ENCODE measurements at regions not wholly inside any gene's neighbourhood (a gene's known extent, or its start where the extent isn't known, plus 50 kb on each side); places are given as distances from the start of the nearest gene placed in this dataset.
"Not testable (repeated sequence)": the region's sequence is repeated elsewhere in the genome, so short reads cannot be mapped to it uniquely, and the experiment has no call there.

DNA sequence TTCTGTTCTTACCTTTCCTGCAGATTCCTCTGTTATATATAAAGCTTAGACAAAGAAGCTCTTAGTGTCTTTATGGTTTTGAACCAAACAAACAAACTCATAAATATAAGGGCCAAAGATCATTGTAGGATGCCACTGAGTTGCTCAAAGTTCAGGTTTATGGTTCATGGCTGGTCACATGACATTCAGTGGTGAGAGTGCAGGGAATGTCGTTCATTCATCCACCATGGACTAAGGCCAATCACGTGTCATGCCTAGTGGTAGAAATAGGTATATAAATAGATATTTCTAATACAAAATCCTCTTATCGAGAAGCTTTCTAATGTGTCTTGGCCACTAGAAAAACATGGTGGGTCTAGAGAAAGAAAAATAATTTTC lies 119.4 kb downstream of the GATA3 start:
- no peak for DNase-seq

DNA sequence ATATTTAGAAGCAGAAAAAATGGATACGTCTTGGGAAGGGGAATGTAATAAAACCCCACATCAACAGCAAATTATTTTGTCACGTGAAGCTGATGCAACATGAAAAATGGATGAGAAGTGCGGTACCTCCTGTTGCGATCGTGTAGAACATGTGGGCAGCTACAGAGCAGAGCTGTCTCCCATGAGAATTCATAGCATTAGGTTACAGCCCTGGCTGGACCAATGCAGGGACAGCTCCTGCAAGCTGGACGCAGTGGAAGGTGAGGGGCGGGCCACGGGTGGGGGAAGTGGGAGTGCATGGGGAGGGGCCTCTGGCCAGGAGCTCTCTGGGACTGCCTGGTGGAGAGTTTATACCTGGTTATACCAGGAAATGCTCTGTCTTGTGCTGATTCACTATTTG lies 120.3 kb downstream of the GATA3 start:
- no peak for DNase-seq

DNA sequence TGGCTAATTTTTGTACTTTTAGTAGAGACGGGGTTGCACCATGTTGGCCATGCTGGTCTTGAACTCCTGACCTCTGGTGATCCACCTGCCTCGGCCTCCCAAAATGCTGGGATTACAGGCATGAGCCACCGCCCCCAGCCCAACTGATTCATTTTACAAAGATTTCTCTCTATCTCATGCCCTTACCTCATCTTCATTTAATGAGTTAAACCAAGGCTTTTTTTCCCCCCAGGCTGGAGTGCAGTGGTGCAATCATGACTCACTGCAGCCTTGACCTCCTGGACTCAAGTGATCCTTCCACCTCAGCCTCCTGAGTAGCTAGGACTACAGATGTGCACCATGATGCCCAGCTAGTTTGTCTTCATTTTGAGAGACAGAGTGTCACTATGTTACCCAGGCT lies 123.0 kb downstream of the GATA3 start:
- DNase-seq: not testable (repeated sequence)

DNA sequence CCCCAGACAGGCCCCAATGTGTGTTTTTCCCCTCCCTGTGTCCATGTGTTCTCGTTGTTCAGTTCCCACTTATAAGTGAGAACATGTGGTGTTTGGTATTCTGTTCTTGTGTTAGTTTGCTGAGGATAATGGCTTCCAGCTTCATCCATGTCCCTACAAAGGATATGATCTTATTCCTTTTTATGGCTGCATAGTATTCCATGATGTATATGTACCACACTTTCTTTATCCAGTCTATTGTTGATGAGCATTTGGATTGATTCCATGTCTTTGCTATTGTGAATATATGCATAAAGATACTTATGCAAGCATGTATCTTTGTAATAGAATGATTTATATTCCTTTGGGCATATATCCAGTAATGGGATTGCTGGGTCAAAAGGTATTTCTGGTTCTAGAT lies 125.3 kb downstream of the GATA3 start:
- DNase-seq: not testable (repeated sequence)

DNA sequence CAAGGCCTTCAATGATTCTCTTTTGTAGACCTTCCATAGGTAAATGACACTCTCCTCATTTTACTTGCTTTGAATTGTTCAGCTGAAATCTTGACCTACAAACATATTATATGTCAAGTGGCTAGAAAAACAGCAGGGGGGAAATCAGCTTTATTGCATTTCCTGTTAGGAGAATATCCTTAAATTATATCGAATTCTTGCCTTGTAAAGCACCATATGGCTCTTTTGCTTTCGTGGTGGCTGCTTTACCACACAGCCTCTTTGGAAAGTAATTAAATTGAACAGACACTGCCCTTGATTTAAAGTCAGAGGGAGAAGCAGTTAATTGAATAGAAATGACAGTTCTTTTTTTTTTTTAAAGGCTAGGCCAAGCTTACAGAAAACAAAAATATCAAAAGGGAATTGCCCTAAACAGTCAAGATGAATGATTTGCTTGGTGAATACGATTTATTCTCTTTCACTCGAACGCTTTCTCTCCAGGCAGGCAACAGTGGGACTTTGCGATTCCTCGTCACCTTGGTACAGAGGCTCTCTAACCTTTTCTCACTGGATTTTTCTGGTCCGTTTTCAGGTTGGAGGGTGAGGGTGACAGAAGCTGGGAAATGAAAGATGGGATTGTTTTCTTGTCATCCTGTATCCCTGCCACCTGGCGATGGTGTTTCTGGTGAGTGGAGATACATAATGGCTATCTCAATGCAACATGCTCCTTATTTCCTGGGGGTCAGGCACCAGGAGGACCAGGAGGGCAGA lies 126.0 kb downstream of the GATA3 start:
- DNase-seq: no peak

GRCh38 chr10:8181496-8182157 lies 127.1 kb downstream of the GATA3 start:
- no peak for DNase-seq

DNA sequence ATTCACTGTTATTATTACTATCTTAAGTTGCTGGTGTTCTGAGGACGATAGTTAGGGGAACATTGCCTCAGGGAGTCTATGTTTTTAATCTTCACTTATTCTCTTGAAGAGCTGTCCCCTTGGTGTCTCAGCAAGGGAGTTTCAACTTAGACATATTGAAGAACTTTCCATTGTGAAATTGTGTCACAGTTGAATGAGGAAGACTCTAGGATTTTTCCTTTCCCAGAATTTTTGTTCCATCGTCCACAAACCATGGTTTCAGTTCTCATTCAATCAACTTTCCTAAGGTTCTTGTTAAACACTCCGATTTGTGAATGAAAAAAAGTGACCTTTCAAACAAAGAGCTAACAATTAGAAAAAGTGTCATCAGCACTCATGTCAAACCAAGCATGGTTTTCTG lies 128.3 kb downstream of the GATA3 start:
- DNase-seq: no peak

GRCh38 chr10:8183241-8183704 lies 128.8 kb downstream of the GATA3 start:
- DNase-seq: no peak

DNA sequence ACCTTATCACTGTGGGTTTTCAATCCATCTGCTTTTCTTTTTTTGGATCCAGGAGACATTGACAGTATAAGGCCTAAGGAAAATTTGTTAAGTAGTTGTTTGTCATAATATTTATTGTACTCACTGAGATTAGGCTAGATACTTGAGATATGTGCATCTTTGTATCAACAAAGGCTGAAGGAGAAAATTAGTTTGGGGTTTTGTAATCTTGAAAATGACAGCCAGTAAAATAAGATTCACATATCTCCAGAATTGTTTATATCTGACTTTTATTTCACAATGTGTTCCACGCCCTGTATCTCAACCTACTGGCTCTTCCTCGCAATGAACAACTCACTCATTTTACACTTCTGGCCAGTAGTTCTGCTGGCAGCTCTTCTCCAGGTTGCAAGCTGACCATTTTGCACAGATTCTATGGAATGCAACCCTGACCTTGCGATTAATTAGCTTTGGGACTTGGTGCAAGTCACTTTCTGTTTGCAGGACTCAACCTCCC lies 132.7 kb downstream of the GATA3 start:
- no peak for DNase-seq

DNA sequence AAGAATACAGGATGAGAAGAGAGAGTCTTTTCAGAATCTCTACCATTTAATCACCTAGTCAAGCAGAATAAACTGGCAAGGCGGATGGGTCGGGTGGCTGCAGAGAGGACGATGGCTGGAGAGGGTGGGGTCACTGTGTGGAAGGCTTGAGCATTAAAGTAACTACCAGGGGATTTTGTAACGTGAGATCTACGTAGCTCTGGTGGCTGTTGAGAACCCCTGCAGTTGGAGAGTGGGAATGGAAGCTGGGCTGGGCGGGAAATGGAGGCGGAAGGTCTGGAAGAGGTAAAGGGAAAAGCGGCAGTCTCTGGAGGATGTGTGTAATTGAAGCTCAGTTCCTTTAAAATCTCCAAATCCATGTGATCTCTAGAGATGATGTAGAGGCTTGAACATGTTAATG lies 135.0 kb downstream of the GATA3 start:
- no peak for DNase-seq

GRCh38 chr10:8192301-8192700 lies 137.8 kb downstream of the GATA3 start:
- DNase-seq: no peak

DNA sequence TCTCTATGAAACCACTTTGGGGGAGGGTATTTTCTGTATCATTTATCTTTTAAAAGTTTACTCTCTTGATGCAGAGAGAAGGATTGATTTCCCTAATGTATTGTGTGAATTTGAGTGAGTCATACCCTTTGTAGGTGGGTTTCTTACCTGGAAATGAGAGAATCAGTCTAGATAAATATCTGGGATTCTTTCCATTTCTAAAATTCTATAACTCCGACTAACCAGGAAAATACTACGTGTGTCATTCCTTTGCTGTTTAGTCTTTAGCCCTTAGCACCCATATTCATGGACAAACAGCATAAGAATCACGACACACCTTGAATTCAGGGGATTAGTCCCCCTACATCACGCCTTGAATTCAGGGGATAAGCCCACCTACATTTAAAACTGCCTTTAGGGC lies 139.1 kb downstream of the GATA3 start:
- DNase-seq: no peak

- DNase-seq: no peak
Observed at GRCh38 chr10:8194050-8194449, 139.6 kb downstream of the GATA3 start.

DNA sequence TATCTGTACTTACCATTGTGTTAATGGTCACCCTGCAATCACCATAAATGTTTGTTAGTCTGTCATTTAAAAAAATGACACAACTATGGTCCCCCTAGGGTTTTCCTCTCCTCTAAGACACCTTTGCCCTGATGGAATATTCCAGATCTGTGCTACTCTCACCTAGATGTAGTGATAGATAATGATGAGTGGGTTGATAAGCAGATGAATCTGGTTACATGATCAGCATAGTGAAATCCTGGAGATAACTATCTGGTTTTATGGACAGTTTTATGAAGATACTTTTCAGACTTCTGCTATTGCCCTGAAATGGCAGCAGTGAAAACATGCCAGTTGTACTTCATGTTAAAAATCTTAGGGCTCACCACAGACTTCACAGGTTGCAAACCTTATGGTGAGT lies 152.4 kb downstream of the GATA3 start:
- no peak for DNase-seq

DNA sequence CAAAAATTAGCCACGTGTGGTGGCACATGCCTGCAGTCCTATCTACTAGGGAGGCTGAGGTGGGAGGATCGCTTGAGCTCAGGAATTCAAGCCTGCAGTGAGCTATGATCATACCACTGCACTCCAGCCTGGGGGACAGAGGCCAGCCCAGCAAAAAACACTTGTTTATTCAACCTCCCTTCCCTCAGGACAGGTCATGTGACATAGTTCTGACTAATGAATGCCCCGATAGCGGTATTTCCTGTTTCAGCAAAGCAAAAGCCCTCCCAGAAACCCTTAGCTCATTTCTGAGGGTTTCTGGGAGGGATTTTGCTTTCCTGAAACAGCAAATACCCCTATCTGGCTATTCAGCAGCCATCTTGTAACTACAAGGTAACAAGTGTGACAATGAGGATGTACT lies 157.1 kb downstream of the GATA3 start:
- DNase-seq: no peak

GRCh38 chr10:8213735-8214134 lies 159.2 kb downstream of the GATA3 start:
- no peak for DNase-seq

- no peak for DNase-seq
Observed at GRCh38 chr10:8214587-8214986, 160.1 kb downstream of the GATA3 start.

- DNase-seq: no peak
Observed at GRCh38 chr10:8216893-8217292, 162.4 kb downstream of the GATA3 start.

- no peak for DNase-seq
Observed at GRCh38 chr10:8221451-8221850, 167.0 kb downstream of the GATA3 start.

GRCh38 chr10:8224591-8224990 lies 170.1 kb downstream of the GATA3 start:
- no peak for DNase-seq

DNA sequence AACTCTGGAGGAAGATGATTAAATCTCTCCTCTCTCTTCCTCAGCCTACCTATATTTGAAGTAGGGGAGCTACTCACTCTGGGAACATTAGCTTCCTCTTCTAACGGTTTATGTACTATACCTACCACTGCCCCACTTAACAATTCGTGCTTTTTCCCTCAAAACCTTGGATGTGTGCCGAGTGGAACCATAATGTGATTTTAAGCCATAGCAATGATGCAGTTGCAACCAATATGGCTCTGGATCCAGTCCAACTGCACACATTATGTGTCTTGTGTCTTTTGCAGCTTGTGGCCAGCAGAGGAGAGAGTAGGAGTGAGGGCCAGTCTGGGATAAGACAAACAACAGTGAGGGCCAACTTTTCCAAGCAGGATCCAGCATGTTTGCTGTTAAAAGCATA lies 170.7 kb downstream of the GATA3 start:
- DNase-seq: no peak

GRCh38 chr10:8227246-8227645 lies 172.8 kb downstream of the GATA3 start:
- DNase-seq: no peak

DNA sequence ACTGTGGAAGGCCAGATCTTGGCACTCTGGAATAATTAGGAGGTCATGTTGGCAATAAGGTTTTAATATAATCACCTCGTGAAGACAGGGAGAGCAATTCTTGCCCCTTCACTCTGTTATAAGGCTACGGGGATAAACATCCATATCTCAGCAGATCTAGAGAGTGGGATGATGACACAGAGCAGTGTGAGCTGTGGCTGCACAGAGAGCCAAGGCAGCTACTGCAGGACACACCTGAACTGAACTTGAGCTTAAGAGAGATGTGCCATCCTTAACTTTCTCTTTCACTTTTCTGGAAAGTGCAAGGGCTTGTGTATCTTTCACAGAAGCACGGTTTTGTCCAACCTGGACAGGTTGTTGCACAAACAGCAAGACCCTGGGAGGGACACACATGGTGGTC lies 174.7 kb downstream of the GATA3 start:
- no peak for DNase-seq

DNA sequence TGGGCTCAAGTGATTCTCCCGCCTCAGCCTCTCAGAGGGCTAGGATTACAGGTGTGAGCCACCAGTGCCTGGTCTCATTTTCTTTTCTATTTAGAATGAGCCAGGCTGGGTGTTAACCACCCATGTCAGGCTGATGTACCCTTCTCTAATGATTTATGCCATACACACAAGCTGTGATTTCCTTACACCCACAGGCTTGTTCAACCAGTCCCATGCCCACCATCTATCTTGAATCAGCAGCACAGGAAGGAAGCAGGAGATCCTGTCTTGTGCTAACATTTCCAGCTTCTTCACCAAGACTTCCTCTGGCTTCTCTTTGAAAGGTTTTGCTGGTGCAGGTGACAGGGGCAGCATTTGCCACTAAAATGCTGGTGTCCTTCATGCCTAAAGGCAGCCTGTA lies 176.4 kb downstream of the GATA3 start:
- no peak for DNase-seq

- DNase-seq: no peak
Observed at GRCh38 chr10:8233049-8233448, 178.6 kb downstream of the GATA3 start.
